OCI-LY1 (cell line): ENCODE measurements at regions not wholly inside any gene's neighbourhood (a gene's known extent, or its start where the extent isn't known, plus 50 kb on each side); places are given as distances from the start of the nearest gene placed in this dataset.

Experiments
- CTCF ChIP-seq: fragments of 200-600 bp; sonication (generic), shearing (Covaris generic); IDR thresholded peaks from 2 replicates; pipeline ENCODE4 v1.5.1; 2017; ENCODE audit warnings: mild to moderate bottlenecking, antibody characterized with exemption, low read length, moderate library complexity, mixed read lengths
- EZH2 ChIP-seq: fragments of 200-600 bp; sonication (generic), shearing (Covaris generic); IDR thresholded peaks from 2 replicates; pipeline ENCODE4 v1.8.0; 2017; ENCODE audit warnings: borderline replicate concordance, mixed run types, mild to moderate bottlenecking, antibody characterized with exemption, low read length, moderate library complexity, mixed read lengths

- TF ChIP-seq CTCF (no peak), EZH2 (no peak)
Observed at GRCh38 chr11:76728227-76728626, 54.9 kb upstream of the TSKU start.
